Left ventricle myocardium inferior (tissue), 1 donor: ENCODE measurements at regions not wholly inside any gene's neighbourhood (a gene's known extent, or its start where the extent isn't known, plus 50 kb on each side); places are given as distances from the start of the nearest gene placed in this dataset.

Experiments
- DNase-seq: peaks from one replicate; pipeline ENCODE4 v3.0.0-alpha.2; 2020
- H3K27ac ChIP-seq: fragments of 200-600 bp; replicated peaks from 2 replicates; pipeline ENCODE4 v1.8.0; 2021
- H3K27me3 ChIP-seq: fragments of 200-600 bp; 2 replicates; pipeline ENCODE4 v1.8.0; 2021; ENCODE audit warnings: low read depth
- H3K36me3 ChIP-seq: fragments of 200-600 bp; 2 replicates; pipeline ENCODE4 v1.8.0; 2021
- H3K4me1 ChIP-seq: fragments of 200-600 bp; 2 replicates; pipeline ENCODE4 v1.8.0; 2021
- H3K4me3 ChIP-seq: fragments of 200-600 bp; 2 replicates; pipeline ENCODE4 v1.8.0; 2021; ENCODE audit warnings: mild to moderate bottlenecking, moderate library complexity
- H3K9me3 ChIP-seq: fragments of 200-600 bp; replicated peaks from 2 replicates; pipeline ENCODE4 v1.8.0; 2021
- CTCF ChIP-seq: fragments of 200-600 bp; IDR thresholded peaks from 2 replicates; pipeline ENCODE4 v1.8.0; 2021; ENCODE audit warnings: antibody characterized with exemption, mild to moderate bottlenecking, borderline replicate concordance
- intact Hi-C: fragments of 100-400 bp; cut with micrococcal nuclease; formaldehyde crosslinking; loops from one replicate; pipeline ENCODE4 v1.11.0; 2022
- donor health status: DM: no; HTN: yes; CAD: no; lungs with severe emphysema.

GRCh38 chr1:25030674-25031589, 100.9 kb upstream of the RUNX3 start:
- Histone ChIP-seq H3K9me3 (no peaks in the 10 kb centered on the region), H3K27ac (no peak overlapping the region), H3K4me3 (no peak overlapping the region), H3K27me3 (peaks cover 37% of the 10 kb centered on the region), H3K36me3 (no peaks in the 10 kb centered on the region), H3K4me1 (no peaks in the 10 kb centered on the region)
- TF ChIP-seq CTCF = no peak
- intact Hi-C loops = no loop called here
- DNase-seq = no peak

DNA sequence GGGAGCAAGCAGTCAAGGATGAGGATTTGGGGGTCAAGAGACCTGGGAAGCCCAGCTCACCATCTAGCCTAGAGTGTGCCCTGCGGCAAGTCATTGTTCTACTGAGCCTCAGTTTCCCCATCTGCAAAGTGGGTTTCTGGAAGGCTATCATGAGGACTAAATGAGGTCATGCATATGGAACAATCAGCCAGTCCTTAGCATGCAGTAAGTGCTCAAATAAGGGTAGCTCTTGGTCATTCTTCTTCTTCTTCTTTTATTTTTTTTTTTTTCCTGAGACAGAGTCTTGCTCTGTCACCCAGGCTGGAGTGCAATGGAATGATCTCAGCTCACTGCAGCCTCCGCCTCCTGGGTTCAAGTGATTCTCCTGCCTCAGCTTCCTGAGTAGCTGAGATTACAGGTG, 99.9 kb upstream of the RUNX3 start:
- H3K4me1 ChIP-seq = no peaks in the 10 kb centered on the region
- no peak overlapping the region for H3K4me3 ChIP-seq
- H3K27ac ChIP-seq = no peak overlapping the region
- TF ChIP-seq CTCF = no peak
- no peaks in the 10 kb centered on the region for H3K36me3 ChIP-seq
- H3K27me3 ChIP-seq = peaks cover 38% of the 10 kb centered on the region
- no peak for DNase-seq
- no peaks in the 10 kb centered on the region for H3K9me3 ChIP-seq
- intact Hi-C loops = no loop called here

GRCh38 chr1:25028907-25029599, 99.0 kb upstream of the RUNX3 start:
- no peaks in the 10 kb centered on the region for H3K36me3 ChIP-seq
- peaks cover 36% of the 10 kb centered on the region for H3K27me3 ChIP-seq
- H3K27ac ChIP-seq = no peak overlapping the region
- intact Hi-C loops = no loop called here
- no peak for TF ChIP-seq CTCF
- no peak for DNase-seq
- H3K4me3 ChIP-seq = no peak overlapping the region
- no peaks in the 10 kb centered on the region for H3K4me1 ChIP-seq
- no peaks in the 10 kb centered on the region for H3K9me3 ChIP-seq

- Histone ChIP-seq H3K9me3 (no peaks in the 10 kb centered on the region), H3K27me3 (peaks cover 30% of the 10 kb centered on the region), H3K27ac (no peak overlapping the region), H3K4me1 (no peaks in the 10 kb centered on the region), H3K36me3 (no peaks in the 10 kb centered on the region), H3K4me3 (no peak overlapping the region)
- no peak for DNase-seq
- no peak for TF ChIP-seq CTCF
- intact Hi-C loops = no loop called here
Observed at GRCh38 chr1:25028587-25028906, 98.5 kb upstream of the RUNX3 start.

- Histone ChIP-seq H3K36me3 (no peaks in the 10 kb centered on the region), H3K27me3 (peaks cover 30% of the 10 kb centered on the region), H3K4me1 (peaks cover 2% of the 10 kb centered on the region), H3K4me3 (no peak overlapping the region), H3K9me3 (no peaks in the 10 kb centered on the region), H3K27ac (no peak overlapping the region)
- no peak for TF ChIP-seq CTCF
- intact Hi-C loops = no loop called here
- no peak for DNase-seq
Observed at GRCh38 chr1:25027822-25028586, 97.9 kb upstream of the RUNX3 start.
